ENCODE measurements at regions not wholly inside any gene's neighbourhood (a gene's known extent, or its start where the extent isn't known, plus 50 kb on each side); places are given as distances from the start of the nearest gene placed in this dataset.

- TF ChIP-seq CTCF (IDR thresholded peaks at IDR 0.05) (no peak), EP300 (IDR thresholded peaks at IDR 0.05; ENCODE audit: borderline replicate concordance in 1 of 2, low read depth in 1 of 2, low read length in 1 of 2) (no peak), RCOR1 (IDR thresholded peaks at IDR 0.05; ENCODE audit: low read length) (no peak), MEF2A (IDR thresholded peaks at IDR 0.05; ENCODE audit: borderline replicate concordance, low read depth) (no peak), USF2 (IDR thresholded peaks at IDR 0.05; ENCODE audit: borderline replicate concordance, low read depth, low read length) (no peak), USF1 (IDR thresholded peaks at IDR 0.05; ENCODE audit: borderline replicate concordance, low read depth) (no peak), RAD21 (IDR thresholded peaks at IDR 0.05; ENCODE audit: low read length) (no peak), PBX3 (IDR thresholded peaks at IDR 0.05) (no peak), TAF1 (IDR thresholded peaks at IDR 0.05; ENCODE audit: borderline replicate concordance, low read depth, low read length) (no peak), MXI1 (IDR thresholded peaks at IDR 0.05; ENCODE audit: low read depth, low read length) (no peak)
Observed at GRCh38 chr2:118784860-118785259, 62.6 kb downstream of the EN1 start.
